HG02884 (cell line): ENCODE measurements at regions not wholly inside any gene's neighbourhood (a gene's known extent, or its start where the extent isn't known, plus 50 kb on each side); places are given as distances from the start of the nearest gene placed in this dataset.

Experiments used
- ATAC-seq: cut with Tn5 transposase; IDR thresholded peaks from one replicate; pipeline ENCODE4 v1.9.1; 2021; ENCODE audit warnings: mild to moderate bottlenecking, moderate library complexity; ENCODE audit not compliant: unreplicated experiment

DNA sequence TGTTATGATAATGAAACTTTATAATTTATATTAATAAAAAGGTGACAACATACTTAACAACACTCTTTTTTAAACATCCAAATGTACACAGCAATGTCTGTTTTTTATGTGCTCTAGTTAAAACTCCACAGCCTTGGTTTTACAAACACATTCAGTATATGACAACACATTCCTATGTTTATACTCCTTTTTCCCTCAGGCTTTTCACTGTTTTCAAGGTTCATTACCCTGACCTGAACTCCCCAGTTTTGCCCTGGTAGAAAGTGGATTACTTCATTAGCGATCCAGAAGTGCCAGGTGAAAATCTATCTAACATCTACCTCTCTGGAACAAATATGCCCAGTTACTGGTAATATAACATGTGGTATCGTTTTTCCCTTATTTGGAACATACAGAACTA lies 340.2 kb upstream of the DDHD1 start:
- ATAC-seq, result no peak

DNA sequence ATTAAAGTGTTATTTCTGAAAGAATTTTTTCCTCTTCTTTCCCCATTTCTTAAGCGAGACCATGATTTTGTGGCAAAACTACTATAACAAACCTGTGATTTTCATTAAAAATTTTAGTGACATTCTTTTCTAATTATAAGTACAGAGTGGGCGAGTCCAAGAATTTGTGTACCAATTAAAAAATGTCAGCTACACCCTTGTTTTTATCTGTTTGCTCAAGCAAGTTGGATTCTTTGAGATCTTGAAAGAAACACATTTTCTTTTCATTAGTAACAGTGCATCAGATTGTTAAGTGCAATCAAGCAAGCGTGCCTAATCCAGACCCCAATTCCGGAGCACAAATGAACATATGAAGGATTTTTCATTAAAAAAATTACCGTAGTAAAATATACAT lies 338.8 kb upstream of the DDHD1 start:
- no peak for ATAC-seq

DNA sequence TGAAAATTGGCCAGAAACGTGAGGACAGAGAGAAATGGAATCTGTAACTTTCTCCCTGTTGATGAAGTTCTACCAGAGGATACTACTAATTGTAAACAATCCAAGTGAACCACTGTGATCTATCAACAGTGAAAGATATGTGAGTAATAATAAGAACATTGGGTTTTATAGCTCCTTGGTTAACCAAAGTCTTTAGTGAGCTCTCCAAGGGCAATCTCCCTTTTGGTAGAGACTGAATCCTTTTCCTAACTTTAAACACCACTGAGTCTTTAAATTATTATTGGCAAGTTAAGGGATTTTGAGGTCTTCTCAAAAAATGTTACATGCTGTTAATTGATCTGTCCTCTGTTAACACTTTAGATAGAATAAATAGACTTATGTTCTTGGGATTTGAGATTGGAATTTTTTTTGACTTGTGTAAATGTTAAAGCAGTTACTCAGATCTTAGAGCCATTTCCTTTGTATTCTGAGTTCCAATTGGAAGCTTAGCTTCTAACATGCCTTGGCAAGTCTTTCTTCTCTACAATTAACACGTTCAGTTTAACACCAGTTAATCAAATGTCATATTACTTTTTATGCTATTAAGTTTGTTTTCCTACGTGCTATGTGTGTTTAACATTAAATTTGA lies 338.2 kb upstream of the DDHD1 start:
- ATAC-seq, result no peak

DNA sequence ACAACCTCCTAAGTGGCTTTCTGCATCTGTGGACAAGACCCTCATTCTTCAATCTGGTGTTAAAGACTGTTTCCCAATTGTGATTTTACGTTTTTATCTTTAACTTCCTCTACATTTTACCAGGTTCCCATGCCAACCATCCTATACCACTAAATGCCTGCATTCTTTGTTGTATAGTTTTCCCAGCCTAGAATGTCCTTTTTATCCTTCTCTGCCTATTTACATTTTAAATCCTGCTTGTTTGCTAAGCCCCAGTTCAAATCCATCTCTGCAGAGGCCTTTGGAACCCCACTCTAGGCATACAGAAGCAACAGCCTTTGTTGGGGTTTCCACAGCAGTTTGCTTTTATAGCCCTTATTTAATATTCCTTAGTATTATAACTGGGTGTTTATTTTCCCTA lies 325.1 kb upstream of the DDHD1 start:
- no peak for ATAC-seq

DNA sequence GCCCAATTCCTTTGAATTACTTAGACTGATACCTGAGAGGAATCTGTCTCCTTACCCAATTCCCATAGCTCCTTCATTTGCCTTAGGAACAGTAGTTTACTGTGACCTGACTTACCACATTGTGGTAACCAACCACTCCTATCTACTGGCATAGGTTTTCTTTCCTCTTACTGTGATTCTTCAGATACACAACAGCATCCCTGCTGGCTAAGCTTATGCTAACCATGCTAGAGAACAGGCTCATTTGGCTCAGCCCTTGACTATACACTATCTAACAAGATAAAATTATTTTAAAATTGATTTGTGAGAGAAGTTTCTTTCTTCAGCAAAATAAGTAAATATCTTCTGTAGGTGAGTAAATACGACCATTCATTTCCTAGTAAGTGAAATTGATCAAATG lies 320.4 kb upstream of the DDHD1 start:
- ATAC-seq, result no peak

DNA sequence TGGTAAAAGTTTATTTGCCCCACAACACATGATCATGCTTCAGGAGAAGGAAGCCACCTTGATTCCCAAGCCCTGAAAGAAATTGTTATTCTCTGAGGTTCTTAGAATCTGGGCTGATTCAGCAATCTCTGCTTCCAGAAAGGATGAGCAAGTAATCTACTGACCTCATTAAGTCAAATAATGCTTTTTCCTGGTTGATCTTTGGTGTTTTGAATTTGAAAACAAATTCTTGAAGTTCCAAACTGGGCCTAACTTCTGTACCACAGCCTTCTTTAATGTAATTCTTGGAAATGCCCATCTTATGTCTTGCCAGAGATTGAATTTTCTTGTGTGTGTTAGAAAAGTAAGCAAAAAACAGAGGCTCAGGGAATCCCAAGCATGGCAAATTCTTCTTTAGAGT lies 319.2 kb upstream of the DDHD1 start:
- no peak for ATAC-seq

DNA sequence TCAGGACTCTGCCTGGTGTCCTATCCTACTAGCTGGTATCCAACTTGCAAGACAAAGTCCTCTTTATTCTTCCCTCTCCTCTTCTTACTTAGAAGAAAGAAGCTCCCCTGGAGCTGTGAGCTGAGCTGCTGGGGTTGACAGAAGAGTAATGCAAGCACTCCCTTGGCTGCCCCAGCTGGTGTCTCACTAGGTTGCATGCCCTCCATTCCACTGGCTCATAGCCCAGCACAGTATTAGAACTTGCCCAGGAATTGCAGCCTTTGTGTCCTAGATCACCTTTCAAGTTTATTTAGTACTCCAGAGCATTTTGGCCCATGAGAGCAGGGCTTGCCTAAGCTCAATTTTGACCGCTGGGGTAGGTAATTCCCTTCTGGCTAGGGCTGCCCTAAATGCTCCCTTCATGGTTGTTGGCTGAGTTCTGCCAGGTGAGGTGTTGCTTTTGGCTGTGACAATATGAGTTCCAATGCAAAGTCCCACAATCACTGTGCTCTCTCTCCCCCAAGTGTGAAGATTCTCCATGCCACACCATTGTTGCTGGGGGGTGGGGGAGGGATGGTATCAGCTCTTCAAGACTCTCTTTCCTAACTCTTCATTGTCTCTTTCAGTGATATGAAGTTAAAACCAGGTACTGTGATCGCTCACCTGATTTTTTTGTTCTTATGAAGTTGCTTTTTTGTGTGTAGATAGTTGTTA lies 317.4 kb upstream of the DDHD1 start:
- no peak for ATAC-seq

DNA sequence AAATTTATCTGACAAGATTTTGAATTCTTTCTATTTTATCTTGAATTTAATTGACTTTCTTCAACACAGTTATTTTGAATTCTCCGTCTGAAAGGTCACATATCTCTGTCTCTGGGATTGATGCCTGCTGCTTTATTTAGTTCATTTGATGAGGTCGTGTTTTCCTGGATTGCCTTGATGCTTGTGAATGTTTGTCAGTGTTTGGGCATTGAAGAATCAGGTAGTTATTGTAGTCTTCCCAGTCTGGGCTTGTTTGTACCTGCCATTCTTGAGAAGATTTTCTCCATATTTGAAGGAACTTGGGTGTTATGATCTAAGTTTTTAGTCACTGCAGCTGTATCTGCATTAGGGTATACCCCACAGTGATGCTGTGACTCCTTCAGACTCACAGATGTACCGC lies 315.8 kb upstream of the DDHD1 start:
- no peak for ATAC-seq

DNA sequence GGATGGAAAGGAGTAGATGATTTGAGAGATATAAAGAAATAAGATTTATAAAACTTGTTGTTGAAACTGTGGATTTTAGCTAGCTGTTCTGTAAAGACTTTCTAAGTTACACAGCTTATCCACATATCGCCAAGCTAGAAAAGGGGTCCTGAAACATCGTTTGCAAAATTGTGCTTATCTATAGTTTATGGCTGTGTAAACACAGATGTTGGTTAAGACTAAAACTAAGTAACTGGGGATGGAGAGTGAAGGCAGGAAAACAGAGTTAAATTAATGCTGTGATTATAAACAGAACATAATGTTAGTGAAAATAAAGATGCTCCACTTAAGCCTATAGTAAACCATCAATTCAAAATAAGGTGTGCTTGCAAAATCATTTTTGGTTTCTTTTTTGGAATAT lies 311.3 kb upstream of the DDHD1 start:
- no peak for ATAC-seq

DNA sequence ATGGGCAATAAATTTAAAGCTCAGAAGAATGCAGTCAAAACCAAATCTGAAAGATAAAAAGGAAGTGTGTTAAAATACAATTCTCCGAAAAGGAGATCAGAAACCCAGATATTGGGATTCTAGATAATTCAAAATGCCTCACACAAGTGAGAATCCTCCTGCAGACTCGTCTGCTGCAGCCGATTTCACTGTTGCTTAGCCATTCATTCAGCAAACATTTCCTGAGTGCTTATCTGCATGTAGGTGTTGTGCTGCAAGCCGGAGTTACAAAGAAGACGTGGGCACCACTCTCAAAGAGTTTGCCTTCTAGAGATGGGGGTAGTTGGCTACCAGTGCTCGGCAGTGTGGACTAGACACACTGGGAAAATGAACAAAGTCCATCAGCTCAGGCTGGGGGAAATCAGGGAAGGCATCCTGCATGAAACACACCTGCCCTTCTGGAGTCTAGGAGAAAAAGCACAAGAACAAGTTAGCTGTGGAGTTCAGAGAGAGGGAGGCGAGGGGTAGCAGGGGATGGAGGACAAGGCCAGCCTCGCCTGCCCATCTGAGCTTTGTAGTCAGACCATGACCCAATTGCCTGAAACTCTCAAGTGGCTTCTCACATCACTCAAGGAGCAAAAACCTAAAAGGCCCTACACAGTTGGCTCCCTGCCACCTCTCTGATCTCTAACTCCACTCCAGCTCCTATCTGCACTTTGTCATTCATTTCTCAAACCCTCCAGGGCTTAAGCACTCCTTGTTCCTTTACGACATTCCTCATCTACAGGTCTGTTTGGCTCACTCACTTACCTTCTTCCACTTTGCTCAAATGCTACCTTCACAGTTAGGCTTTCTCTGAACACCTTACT lies 310.0 kb upstream of the DDHD1 start:
- ATAC-seq, result no peak

DNA sequence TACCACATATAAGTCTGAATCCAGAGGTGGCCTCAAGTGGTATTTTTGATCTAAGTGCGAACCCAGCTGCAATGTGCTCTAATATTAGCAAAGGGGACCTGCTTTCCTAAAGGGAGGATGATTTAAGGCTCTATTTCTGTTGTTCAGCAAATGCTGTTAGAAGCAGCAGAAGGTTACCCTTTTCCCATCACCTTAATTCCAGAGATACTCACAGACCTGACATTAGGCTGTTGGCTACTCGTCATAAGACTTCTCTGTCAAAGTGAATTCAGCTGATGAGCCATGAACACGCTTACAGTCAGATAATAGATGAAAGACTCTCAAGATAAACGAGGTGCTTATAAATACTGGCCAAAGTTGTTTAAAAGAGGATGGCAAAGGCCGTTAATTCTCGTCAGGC lies 308.7 kb upstream of the DDHD1 start:
- ATAC-seq, result no peak

DNA sequence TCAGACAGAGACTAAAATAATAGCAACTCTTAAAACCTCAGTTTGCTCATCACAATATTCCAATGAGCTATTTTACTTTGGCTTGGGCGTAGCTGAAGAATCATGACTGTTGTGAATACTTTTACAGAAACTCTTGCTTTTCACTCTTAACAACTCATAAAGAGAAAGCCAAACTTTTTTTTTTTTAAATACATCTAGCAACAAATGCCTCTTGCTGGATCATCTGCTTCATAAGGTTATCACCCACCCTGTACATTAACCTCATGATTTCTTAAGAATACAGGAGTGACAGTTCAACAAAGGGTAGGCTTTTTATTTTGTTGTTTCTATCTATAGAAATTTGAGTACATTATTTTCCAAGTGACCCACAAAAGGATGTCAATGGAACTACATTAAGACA lies 307.4 kb upstream of the DDHD1 start:
- ATAC-seq, result no peak

DNA sequence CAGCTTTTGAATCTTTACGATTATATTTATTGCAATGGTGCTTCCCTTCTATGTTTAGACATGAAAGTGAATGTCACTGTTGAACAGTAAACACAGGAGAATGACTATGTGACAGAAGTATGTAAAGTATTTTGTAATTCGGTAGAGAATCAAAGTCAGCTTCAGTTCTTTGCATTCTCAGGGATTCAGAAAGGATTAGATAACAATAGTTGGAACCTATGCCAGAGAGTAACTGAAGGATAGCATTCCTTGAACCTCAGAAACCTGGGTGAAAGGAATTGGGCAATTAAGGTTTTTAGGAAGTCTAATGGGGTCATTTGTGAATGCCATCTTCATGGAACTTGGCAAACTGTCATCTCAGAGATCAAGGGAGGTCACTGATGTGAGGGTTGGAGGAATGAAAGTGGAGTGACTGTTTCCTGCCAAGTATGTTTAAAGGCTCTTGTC lies 305.3 kb upstream of the DDHD1 start:
- no peak for ATAC-seq

DNA sequence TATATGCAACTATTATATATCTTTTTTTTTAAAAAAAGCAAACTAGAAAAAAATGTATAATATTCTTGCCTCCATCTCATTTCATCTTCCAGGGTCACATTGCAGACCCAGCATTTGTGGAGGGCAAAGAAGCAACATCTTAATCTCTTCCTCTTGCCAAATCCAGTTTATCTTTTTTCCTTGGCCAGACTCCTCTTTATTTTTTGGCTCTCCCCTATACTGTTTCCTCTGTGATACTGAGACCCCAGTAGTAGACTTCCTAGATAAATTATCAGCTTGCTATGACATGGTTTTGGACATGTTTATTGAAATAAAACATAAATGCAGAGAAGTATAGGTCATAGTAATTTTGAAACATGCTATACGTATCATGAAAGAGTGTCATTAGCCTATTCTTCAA lies 303.8 kb upstream of the DDHD1 start:
- ATAC-seq, result no peak

DNA sequence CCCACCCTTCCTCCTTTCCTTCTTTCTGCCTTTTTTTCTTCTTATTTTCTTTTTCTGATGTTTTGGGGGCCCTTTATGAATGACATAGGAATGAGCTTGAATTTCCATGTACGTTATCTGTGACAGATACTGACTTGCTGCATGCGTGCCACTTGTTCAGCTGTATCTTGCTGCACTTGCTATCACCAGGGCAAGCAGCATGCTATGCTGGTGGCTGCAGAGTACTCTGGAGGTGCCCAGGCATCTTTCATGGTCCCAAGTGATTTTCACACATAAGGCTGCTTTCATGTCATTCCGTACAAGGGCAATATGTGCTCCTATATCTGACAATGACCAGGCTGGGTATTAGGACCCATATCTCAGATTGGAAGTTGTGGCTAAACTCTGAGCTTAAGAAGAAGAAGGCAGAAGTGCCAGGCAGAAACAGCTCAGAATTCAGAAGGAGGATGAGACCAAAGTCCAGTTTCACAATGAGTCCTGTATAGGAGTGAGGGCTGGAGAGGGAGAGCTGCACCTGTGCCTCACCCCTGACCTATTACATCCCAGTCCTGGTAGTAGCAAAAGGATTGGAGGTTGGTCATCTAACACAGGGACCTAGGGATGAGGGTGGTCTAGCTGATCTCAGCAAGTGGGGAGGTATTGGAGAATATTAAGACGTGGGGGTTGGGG lies 299.0 kb upstream of the DDHD1 start:
- ATAC-seq, result no peak

DNA sequence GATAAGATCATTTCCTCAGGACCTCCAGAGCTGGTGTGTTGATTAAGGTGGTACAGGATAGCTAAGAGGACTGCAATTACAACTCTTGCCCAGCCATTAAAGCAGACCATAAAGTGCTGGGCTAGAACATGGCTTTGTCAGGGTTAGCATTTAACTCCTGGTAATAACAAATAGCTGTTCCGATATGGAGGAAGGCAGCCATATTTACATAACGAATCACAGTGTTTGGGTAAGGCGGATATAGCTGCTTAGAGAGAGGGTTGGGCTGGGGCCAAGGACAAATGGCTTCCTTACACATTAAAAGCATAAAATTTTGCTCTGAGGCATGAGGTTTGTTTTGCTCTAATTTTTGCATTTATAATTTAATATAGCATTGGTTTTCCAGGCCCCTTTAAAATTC lies 297.7 kb upstream of the DDHD1 start:
- ATAC-seq, result no peak

DNA sequence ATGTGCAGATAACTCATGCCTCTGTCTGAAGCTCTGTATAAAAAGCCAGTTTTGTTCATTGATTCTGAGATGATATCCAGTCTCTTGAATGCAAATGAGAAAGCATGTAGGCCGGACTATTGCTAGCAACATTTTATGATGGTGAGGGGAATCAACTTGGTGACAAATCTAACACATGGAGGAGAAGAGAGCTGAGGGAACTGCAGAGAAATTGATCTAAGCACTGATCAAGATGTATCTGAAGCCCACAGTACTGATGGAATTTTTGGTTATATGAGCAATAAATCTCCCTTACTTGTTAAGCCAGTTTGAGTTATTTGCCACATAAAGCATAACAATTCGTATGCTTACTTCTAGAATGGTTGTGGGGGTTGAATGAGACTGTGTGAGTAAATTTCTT lies 295.6 kb upstream of the DDHD1 start:
- no peak for ATAC-seq

DNA sequence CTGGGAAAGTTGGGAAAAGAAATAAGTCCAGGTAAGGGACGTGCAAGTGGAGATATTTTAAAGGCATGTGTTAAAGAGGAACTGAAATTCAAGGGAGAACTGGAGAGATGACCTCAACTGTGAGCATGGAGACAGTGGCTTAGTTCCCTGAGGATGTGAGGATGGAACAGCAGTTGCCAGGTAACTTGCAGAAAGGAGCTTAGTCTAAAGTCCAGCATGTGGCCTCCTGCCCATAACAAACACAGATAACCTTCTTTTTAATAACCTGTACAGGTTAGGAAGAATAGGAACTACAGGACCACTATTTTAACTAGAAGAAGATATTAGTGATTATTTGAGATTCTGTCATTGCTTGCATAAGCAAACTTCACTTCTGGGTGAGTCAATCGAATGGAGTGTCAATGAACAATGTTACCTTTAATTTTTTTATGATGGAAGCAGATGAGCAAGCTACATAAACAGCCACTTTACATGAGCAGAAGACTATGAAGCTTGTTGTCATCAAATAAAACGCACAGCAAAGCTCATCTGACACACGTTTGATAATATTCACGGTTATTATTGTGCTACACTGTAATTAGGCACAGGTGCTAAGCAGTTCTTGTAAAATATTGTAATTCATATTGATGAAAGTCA lies 291.7 kb upstream of the DDHD1 start:
- ATAC-seq, result no peak

DNA sequence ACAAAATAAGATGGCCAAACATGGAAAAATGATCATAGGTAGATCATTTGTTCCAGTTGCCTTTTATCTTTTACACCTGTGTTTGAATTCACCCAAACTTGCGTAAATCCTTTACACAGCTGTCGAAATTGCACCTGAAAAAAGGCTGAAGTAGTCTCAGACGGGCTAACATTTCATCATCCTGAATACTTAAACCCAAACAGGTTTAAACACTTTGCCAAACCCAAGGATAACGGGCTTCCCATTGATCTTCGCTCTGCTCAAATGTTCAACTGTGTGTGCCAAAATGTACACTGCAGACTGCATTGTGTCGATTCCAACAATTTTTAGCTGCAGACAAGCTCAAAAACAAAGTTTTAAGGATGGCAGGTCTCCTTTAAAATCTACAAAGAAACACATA lies 288.7 kb upstream of the DDHD1 start:
- ATAC-seq, result no peak

DNA sequence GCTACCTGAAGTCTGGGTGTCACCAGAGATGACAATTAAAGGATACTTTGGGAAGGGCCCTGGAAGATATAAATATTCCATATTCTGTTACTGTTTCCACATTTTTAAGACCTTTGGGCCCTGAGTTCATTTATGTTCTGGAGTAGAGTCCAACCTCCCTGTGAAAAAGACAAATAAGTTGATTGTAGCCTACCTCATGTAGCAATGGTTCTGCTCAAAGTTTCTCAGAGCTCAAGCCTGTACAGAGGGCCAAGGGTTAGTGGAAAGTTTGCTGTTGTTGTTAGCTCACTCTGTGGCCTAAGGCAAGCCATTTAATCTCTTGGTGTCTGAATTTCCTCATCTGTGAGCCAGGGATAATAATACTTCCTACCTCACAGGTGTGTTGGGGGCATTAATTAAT lies 284.7 kb upstream of the DDHD1 start:
- ATAC-seq, result no peak

DNA sequence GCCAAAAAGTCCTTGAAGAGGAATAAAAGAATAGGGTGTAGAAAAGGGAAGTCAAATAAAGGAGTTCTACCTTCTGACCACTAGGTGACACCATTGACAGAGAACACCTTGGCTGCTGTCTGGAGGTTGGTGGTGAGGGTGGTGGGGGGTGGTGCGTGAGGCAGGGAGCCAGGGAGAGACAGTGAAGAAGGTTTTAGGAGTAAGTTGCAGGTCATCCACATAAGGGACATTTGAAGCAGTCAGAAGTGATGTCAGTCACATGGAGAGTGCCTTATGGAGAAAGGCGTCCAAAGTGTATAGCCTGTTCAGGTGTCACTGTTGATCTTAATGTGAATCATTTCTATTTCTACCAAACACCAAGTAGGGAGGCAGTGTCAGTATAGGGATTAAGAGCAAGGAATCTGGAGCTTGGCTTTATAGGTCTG lies 279.3 kb upstream of the DDHD1 start:
- ATAC-seq, result peak; percentile 81
